Hypothalamus (tissue), 51 donors: ENCODE measurements at regions not wholly inside any gene's neighbourhood (a gene's known extent, or its start where the extent isn't known, plus 50 kb on each side); places are given as distances from the start of the nearest gene placed in this dataset.

ENCODE experiments used
- DNase-seq, 51 donors: peaks; one replicate each; lab custom pipeline; 2025; lab: John Stamatoyannopoulos, UW

- no peak for DNase-seq
These were observed 195.0 kb upstream of the SLITRK1 start for GRCh38 chr13:84077271-84077670.

DNA sequence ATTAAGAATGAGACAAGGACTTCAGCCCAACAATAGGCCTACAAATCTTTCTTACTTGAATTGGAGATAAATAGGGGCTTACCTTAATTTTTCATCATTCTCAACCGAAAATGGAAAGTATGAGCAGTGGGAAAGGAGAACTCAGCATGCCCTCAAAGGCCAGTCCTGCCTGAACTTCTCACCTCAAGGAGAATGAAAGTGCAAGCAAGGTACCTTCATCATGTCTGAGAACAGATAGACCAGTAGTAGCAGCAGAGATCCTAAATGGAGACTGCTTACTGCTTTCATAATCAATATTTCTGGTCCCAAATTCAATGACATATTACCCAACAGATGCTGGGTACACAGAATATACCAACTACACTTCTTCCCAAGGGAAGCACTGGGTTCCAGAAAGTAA lies 194.0 kb upstream of the SLITRK1 start:
- DNase-seq: no peak

DNA sequence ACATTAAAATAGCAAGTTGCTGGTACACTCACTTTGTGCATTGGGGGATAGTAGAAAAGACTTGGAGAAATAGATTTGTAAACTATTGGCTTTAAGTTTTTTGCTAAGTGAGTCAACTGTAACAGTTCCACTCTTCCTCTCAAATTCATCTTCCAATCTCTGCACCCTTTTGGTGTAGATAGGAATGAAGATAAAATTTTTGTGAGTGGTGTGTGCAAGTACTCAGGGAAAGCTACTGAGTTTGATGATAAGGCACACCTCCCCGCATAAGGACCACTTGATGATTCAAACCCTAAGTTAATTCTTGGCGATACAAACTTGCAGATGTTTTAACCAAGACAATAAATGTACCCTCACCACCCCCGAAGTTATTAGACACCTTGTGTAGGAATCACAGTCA lies 168.3 kb upstream of the SLITRK1 start:
- DNase-seq: no peak

DNA sequence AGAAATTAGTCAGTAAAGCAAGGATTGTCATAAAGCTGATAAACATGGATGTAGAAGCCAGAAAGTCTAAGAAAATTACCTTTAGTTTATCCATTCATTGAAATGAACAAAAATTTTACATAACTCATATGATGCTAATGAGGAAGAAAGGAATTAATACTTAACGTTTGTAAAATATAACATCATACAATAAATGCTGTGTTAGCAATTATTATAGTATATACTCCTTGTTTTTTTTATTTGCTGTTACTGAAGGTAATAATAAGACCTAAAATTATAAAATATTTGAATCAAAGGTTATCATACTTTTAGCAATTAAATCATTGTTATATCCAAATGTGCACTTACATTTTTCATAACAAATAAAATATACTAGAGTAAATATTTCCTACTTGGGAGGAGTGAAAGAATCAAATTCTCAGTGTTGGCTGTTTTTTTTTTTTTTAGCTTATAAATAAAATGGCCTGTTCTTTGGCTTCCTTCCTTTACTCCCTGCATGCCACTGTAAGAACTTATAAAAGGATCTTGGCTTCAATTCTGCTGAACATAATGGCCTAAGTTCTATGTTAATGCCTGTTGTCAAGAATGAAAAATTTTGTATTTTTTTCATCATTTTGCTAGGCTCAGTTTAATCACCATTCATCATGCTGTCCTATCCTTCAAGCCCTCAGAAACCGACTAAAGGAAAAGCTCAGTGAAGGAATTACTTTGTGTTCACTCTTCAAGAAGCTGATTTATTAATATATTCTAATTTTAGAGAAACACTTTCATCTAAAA lies 167.4 kb upstream of the SLITRK1 start:
- no peak for DNase-seq

DNA sequence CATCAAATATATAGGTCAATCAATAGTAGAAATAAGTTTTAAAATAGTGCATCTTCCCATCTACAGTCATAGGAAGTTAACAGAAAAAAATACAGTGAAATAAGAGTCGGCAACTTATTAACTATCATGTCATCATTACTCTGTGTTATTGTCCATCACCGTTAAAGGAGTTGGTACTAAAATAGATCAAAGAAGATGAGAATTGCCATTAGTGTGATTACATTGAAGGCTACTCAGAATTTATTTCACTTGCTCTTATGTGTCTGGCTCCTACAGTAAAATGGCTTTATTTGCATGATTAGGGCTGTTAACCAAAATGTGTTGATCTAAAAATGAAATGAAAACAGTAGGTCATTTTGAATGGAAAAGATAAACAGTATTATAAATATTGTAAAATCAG lies 162.5 kb upstream of the SLITRK1 start:
- no peak for DNase-seq

DNA sequence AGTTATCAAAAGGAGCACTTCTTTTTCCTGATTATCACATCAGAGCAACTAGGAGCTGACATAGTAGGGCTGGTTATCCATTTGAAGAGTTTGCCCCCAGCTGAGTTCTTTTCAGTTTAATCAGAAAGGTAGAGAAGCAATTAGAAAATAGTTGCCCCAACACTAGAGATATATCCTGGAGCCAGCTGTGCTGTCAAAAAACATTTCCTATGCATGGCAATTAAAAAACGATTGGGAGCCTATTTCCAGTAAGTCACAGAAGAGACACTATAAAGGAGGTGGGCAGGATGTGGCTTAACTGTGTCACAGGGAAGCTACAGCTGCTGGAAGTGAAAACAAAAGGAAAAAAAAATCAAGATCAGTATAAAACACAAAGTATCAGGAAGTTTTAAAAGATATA lies 155.7 kb upstream of the SLITRK1 start:
- no peak for DNase-seq

- no peak for DNase-seq
These were observed 149.8 kb upstream of the SLITRK1 start for GRCh38 chr13:84032116-84032515.

DNA sequence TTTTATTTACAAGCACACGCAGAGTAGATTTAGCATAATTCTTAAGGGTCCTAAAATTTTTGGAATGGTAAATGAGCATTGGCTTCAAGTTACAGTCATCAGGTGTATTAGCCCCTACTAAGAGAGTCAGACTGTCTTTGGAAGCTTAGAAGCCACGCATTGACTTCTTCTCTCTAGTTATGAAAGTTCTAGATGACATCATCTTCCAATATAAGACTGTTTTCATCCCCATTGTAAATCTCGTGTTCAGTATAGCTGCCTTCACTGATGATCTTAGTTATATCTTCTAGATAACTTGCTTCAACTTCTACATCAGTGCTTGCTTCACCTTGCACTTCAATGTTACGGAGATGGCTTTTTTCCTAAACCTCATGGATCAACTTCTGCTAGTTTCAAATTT lies 148.8 kb upstream of the SLITRK1 start:
- no peak for DNase-seq

DNA sequence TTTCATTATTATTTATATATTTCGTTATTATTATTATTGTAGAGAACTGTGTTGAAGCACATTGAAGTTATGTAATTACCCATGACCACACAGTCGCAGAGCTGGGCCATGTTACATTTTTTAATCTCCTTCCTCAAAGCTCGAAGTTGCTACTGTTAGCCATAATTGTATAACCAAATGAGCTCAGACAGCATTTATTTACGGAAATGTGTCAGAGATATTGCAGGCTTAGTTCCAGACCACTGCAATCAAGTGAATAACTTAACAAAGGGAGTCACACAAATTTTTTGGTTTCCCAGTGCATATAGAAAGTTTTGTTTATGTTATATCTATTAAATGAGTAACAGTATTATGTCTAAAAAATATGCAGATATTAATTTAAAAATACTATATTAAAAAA lies 147.1 kb upstream of the SLITRK1 start:
- DNase-seq: no peak

GRCh38 chr13:84025824-84026223 lies 143.6 kb upstream of the SLITRK1 start:
- DNase-seq: no peak

GRCh38 chr13:83996415-83996814 lies 114.1 kb upstream of the SLITRK1 start:
- no peak for DNase-seq

- DNase-seq: no peak
These were observed 113.7 kb upstream of the SLITRK1 start for GRCh38 chr13:83995930-83996329.

DNA sequence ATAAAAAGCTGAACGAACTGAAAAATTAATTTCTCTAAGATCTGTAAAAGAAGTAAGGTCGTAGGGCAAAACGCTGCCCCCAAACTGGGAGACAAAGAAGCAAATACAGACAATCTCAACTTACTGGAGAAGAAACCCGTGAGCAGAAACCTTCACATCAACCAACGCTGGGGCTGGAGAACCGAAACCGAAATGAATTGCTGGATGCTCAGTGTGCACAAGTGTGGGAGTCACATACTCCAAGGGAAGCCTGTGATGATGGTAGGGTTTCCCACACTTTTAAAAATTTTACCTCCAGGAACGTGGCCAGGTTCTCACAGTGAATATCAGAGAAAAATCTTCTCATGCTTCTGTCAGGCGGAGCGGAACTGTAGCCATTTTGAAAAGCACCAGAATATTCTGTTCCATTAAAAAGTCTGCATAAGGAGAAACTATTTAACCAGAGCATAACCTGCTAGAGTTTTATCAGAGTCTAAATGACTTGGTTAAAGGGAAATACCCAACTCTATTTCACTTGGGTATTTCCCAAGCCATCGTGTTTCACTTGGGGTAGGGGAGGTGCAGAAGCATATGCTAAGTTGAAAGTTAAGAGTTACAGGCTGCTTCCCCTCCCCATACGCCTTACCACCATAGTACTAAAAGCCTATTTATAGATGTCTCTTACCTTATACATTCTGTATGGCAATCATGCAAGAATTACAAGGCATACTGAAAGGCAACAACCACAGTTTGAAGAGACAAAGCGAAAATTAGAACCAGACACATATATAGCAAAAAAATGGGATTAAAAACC lies 110.5 kb upstream of the SLITRK1 start:
- no peak for DNase-seq

- no peak for DNase-seq
These were observed 105.1 kb upstream of the SLITRK1 start for GRCh38 chr13:83987394-83987793.

- DNase-seq: no peak
These were observed 102.5 kb upstream of the SLITRK1 start for GRCh38 chr13:83984793-83985192.

- DNase-seq: no peak
These were observed 98.1 kb upstream of the SLITRK1 start for GRCh38 chr13:83980331-83980730.

- DNase-seq: no peak
These were observed 93.4 kb upstream of the SLITRK1 start for GRCh38 chr13:83975655-83976165.

- DNase-seq: no peak
These were observed 76.3 kb upstream of the SLITRK1 start for GRCh38 chr13:83958531-83958930.

DNA sequence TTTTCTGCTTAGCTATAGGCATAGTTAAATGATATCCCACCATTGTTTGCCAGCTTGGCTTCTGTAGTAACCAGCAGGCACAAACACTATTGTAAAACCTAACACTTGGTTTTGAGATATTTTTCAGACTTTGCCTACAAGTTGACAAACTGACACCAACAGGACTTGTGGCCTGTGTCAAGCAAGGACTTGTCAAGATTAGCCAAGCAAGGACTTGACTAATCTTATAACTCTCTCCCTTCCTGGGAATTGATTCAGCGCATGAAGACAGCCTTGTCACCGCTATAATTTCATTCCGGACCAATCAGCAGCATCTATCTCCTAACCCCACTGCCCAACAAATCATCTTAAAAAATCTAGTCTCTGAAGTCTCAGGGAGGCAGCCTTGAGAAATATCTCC lies 72.7 kb upstream of the SLITRK1 start:
- no peak for DNase-seq

DNA sequence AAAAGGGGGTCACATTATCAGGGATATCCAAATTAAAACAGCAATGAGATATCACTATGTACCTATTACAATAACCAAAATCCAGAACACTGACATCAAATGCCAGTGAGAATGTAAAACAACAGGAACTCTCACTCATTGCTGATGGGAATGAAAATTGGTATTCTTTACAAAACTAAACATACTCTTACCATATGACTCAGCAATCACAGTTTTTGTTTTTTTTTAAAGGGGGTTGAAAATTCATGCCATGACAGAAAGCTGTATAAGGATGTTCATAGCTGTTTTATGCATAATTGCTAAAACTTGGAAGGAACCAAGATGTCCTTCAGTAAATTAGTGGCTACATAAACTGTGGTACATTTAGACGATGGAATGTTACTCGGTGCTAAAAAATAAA lies 71.6 kb upstream of the SLITRK1 start:
- DNase-seq: no peak

GRCh38 chr13:83950293-83950692 lies 68.0 kb upstream of the SLITRK1 start:
- no peak for DNase-seq
